ENCODE measurements at regions not wholly inside any gene's neighbourhood (a gene's known extent, or its start where the extent isn't known, plus 50 kb on each side); places are given as distances from the start of the nearest gene placed in this dataset.
"Not testable (repeated sequence)": the region's sequence is repeated elsewhere in the genome, so short reads cannot be mapped to it uniquely, and the experiment has no call there.

DNA sequence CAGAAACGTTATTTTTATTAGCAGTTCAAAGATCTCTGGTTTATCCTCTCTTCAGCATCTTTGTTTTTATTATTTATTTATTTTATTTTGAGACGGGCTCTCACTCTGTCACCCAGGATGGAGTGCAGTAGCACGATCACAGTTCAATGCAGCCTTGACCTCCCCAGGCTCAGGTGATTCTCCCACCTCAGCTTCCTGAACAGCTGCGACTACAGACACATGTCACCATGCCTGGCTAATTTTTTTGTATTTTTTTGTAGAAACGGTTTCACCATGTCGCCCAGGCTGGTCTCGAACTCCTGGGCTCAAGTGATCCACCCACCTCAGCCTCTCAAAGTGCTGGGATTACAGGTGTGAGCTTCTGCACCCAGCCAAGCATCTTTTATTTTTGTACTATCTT lies 147.7 kb downstream of the CDRT15L2 start:
- peaks cover 4 to 16% of the 10 kb centered on the region in 2 donors for H3K27me3 Mint-ChIP-seq
- H3K36me3 Mint-ChIP-seq; H3K4me1 Mint-ChIP-seq; H3K4me3 ChIP-seq (ENCODE audit: low read length in 2 of 2); H3K27me3 ChIP-seq (ENCODE audit: insufficient read depth, low read length); H3K27ac ChIP-seq (ENCODE audit: low read depth, low read length); DNase-seq; POLR2A ChIA-PET (ENCODE audit: partially characterized antibody); CTCF ChIA-PET (ENCODE audit: partially characterized antibody); H3K4me1 ChIP-seq (ENCODE audit: insufficient read depth, low read length); H3K9me3 ChIP-seq (ENCODE audit: control insufficient read depth in 1 of 2, low read length in 2 of 2); H3K9me3 Mint-ChIP-seq; H3K27ac Mint-ChIP-seq; intact Hi-C loops (cut with micrococcal nuclease); H3K4me3 Mint-ChIP-seq; H3K36me3 ChIP-seq (ENCODE audit: insufficient read depth, low read length): not testable (repeated sequence)

GRCh38 chr17:20728181-20728580 lies 148.7 kb downstream of the CDRT15L2 start:
- ChIA-PET CTCF (ENCODE audit: partially characterized antibody) (no interaction called here), POLR2A (ENCODE audit: partially characterized antibody) (no interaction called here)
- H3K36me3 ChIP-seq (ENCODE audit: insufficient read depth, low read length) = no peaks in the 10 kb centered on the region
- H3K27ac ChIP-seq (ENCODE audit: low read depth, low read length) = no peak overlapping the region
- peaks cover 4 to 18% of the 10 kb centered on the region in 2 donors for H3K27me3 Mint-ChIP-seq
- no peak for DNase-seq
- no peaks in the 10 kb centered on the region for H3K4me1 Mint-ChIP-seq
- no peak overlapping the region for H3K4me3 Mint-ChIP-seq
- no peak overlapping the region for H3K27ac Mint-ChIP-seq
- H3K36me3 Mint-ChIP-seq = no peaks in the 10 kb centered on the region
- no peaks in the 10 kb centered on the region for H3K27me3 ChIP-seq (ENCODE audit: insufficient read depth, low read length)
- H3K4me1 ChIP-seq (ENCODE audit: insufficient read depth, low read length) = no peaks in the 10 kb centered on the region
- H3K9me3 Mint-ChIP-seq = no peaks in the 10 kb centered on the region
- intact Hi-C loops (cut with micrococcal nuclease) = no loop called here
- no peaks in the 10 kb centered on the region for H3K9me3 ChIP-seq (ENCODE audit: control insufficient read depth in 1 of 2, low read length in 2 of 2)
- no peak overlapping the region for H3K4me3 ChIP-seq (ENCODE audit: low read length in 2 of 2)

- H3K9me3 ChIP-seq (ENCODE audit: control insufficient read depth in 1 of 2, low read length in 2 of 2); H3K4me1 ChIP-seq (ENCODE audit: insufficient read depth, low read length); H3K27me3 ChIP-seq (ENCODE audit: insufficient read depth, low read length); H3K4me3 ChIP-seq (ENCODE audit: low read length in 2 of 2); H3K9me3 Mint-ChIP-seq; H3K27ac ChIP-seq (ENCODE audit: low read depth, low read length); POLR2A ChIA-PET (ENCODE audit: partially characterized antibody); DNase-seq; H3K4me1 Mint-ChIP-seq; H3K36me3 Mint-ChIP-seq; H3K36me3 ChIP-seq (ENCODE audit: insufficient read depth, low read length); CTCF ChIA-PET (ENCODE audit: partially characterized antibody); H3K4me3 Mint-ChIP-seq; H3K27ac Mint-ChIP-seq; intact Hi-C loops (cut with micrococcal nuclease): not testable (repeated sequence)
- H3K27me3 Mint-ChIP-seq = peaks cover 3 to 15% of the 10 kb centered on the region in 2 donors
Observed at GRCh38 chr17:20731131-20731530, 151.6 kb downstream of the CDRT15L2 start.

DNA sequence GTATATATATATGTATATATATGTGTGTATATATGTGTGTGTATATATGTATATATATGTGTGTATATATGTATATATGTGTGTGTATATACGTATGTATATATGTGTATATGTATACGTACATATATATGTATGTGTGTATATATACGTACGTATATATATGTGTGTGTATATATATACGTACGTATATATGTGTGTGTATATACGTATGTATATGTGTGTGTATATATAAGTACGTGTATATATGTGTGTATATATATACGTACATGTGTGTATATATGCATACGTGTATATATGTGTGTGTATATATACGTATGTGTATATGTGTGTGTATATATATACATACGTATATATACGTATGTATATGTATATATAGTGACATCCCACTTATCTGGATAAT lies 154.4 kb downstream of the CDRT15L2 start:
- Mint-ChIP-seq H3K9me3 (no peaks in the 10 kb centered on the region), H3K27me3 (peaks cover 6 to 15% of the 10 kb centered on the region in 2 donors), H3K4me1 (no peaks in the 10 kb centered on the region), H3K36me3 (no peaks in the 10 kb centered on the region), H3K4me3 (no peak overlapping the region), H3K27ac (no peak overlapping the region)
- no peaks in the 10 kb centered on the region for H3K36me3 ChIP-seq (ENCODE audit: insufficient read depth, low read length)
- H3K27ac ChIP-seq (ENCODE audit: low read depth, low read length) = no peak overlapping the region
- DNase-seq = no peak
- no peaks in the 10 kb centered on the region for H3K27me3 ChIP-seq (ENCODE audit: insufficient read depth, low read length)
- no peaks in the 10 kb centered on the region for H3K4me1 ChIP-seq (ENCODE audit: insufficient read depth, low read length)
- ChIA-PET POLR2A (ENCODE audit: partially characterized antibody) (no interaction called here), CTCF (ENCODE audit: partially characterized antibody) (no interaction called here)
- intact Hi-C loops (cut with micrococcal nuclease) = no loop called here
- no peaks in the 10 kb centered on the region for H3K9me3 ChIP-seq (ENCODE audit: control insufficient read depth in 1 of 2, low read length in 2 of 2)
- H3K4me3 ChIP-seq (ENCODE audit: low read length in 2 of 2) = no peak overlapping the region

DNA sequence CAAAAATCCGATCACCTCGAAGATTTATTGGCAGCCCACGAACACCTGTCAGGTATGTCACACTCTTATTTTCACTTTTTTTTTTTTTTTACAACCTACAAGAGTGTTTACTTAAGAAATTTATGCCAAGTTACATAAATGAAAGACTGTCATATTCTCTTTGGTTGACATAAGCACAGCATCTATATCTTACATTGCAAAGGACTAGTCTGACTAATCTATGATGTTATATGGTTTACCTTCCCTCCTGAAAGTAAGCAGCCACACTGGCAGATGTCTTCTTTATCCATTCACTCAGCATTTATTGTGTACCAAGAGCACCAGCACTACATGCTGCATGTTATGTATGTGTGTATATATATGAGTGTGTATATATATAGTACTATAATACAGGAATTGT lies 156.3 kb downstream of the CDRT15L2 start:
- no peak overlapping the region for H3K4me3 ChIP-seq (ENCODE audit: low read length in 2 of 2)
- H3K9me3 ChIP-seq (ENCODE audit: control insufficient read depth in 1 of 2, low read length in 2 of 2) = no peaks in the 10 kb centered on the region
- Mint-ChIP-seq H3K27ac (no peak overlapping the region), H3K9me3 (no peaks in the 10 kb centered on the region), H3K4me3 (no peak overlapping the region), H3K27me3 (peaks cover 6 to 11% of the 10 kb centered on the region in 2 donors), H3K4me1 (no peaks in the 10 kb centered on the region), H3K36me3 (no peaks in the 10 kb centered on the region)
- no peak overlapping the region for H3K27ac ChIP-seq (ENCODE audit: low read depth, low read length)
- intact Hi-C loops (cut with micrococcal nuclease) = no loop called here
- H3K4me1 ChIP-seq (ENCODE audit: insufficient read depth, low read length) = no peaks in the 10 kb centered on the region
- POLR2A ChIA-PET (ENCODE audit: partially characterized antibody) = no interaction called here
- no peaks in the 10 kb centered on the region for H3K36me3 ChIP-seq (ENCODE audit: insufficient read depth, low read length)
- no peak for DNase-seq
- no peaks in the 10 kb centered on the region for H3K27me3 ChIP-seq (ENCODE audit: insufficient read depth, low read length)
- CTCF ChIA-PET (ENCODE audit: partially characterized antibody) = no interaction called here

DNA sequence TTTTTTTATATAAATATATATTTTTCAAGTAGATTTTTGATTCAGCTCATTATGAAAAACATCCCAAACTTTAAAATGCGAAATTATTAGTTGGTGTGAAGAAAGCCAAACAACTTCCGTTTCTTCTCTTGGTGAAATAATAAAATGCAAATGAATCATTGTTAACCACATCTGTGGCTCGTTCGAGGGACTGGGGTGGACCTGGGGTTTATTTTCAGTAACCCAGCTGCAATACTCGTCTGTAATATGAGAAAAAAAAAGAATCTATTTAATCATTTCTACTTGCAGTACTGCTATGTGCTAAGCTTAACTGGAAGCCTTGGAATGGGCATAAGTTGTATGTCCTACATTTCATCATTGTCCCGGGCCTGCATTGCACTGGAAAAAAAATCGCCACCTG lies 158.1 kb downstream of the CDRT15L2 start:
- H3K9me3 ChIP-seq (ENCODE audit: control insufficient read depth in 1 of 2, low read length in 2 of 2); H3K27ac Mint-ChIP-seq; DNase-seq; CTCF ChIA-PET (ENCODE audit: partially characterized antibody); H3K27me3 ChIP-seq (ENCODE audit: insufficient read depth, low read length); POLR2A ChIA-PET (ENCODE audit: partially characterized antibody); H3K9me3 Mint-ChIP-seq; intact Hi-C loops (cut with micrococcal nuclease); H3K4me1 Mint-ChIP-seq; H3K36me3 ChIP-seq (ENCODE audit: insufficient read depth, low read length); H3K4me3 Mint-ChIP-seq; H3K36me3 Mint-ChIP-seq; H3K27ac ChIP-seq (ENCODE audit: low read depth, low read length); H3K4me3 ChIP-seq (ENCODE audit: low read length in 2 of 2); H3K4me1 ChIP-seq (ENCODE audit: insufficient read depth, low read length): not testable (repeated sequence)
- H3K27me3 Mint-ChIP-seq = peaks cover 6 to 13% of the 10 kb centered on the region in 2 donors

- H3K27me3 Mint-ChIP-seq = peaks cover 4 to 7% of the 10 kb centered on the region in 2 donors
- intact Hi-C loops (cut with micrococcal nuclease) = no loop called here
- ChIA-PET POLR2A (ENCODE audit: partially characterized antibody) (no interaction called here), CTCF (ENCODE audit: partially characterized antibody) (no interaction called here)
- H3K4me1 Mint-ChIP-seq = no peaks in the 10 kb centered on the region
- Histone ChIP-seq H3K4me1 (ENCODE audit: insufficient read depth, low read length) (no peaks in the 10 kb centered on the region), H3K36me3 (ENCODE audit: insufficient read depth, low read length) (no peaks in the 10 kb centered on the region), H3K27me3 (ENCODE audit: insufficient read depth, low read length) (no peaks in the 10 kb centered on the region), H3K27ac (ENCODE audit: low read depth, low read length) (no peak overlapping the region), H3K9me3 (ENCODE audit: control insufficient read depth in 1 of 2, low read length in 2 of 2) (no peaks in the 10 kb centered on the region), H3K4me3 (ENCODE audit: low read length in 2 of 2) (no peak overlapping the region)
- H3K27ac Mint-ChIP-seq = no peak overlapping the region
- H3K4me3 Mint-ChIP-seq = no peak overlapping the region
- no peak for DNase-seq
- H3K9me3 Mint-ChIP-seq = peaks cover 0 to 2% (median 0%) of the 10 kb centered on the region in 8 donors
- no peaks in the 10 kb centered on the region for H3K36me3 Mint-ChIP-seq
Observed at GRCh38 chr17:20771104-20771503, 191.6 kb downstream of the CDRT15L2 start.

DNA sequence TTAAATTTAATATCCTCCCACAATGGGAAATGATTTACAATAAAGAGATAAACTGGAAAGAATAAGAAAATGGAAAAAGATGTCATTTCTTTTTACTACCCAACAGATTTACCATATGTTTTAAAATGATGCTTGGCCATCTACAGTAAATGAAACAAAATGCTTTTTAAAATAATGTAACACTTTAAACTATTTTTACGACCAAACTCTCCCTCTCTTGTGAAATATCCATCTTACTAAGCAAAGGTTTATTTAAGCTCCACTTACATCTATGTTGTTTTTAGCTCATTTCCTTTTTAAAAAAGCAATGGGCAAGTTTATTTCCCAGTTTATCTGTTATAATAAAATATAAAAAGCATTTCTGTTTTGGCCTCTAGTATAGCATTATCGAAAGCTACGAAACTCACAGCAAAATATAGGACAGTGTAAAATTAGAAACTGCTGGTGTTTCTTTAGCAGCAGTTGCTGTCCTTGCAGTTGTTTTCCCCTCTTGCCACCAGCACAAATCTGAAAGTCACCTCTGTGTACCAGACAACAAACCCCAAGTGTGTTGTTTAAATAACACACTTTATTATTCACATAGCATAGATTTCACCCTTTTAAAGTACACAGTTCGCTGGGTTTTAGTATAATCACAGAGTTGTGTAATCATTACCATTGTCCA lies 195.1 kb downstream of the CDRT15L2 start:
- H3K9me3 ChIP-seq (ENCODE audit: control insufficient read depth in 1 of 2, low read length in 2 of 2) = no peaks in the 10 kb centered on the region
- H3K36me3 Mint-ChIP-seq = no peaks in the 10 kb centered on the region

More for the DNA sequence above, 195.1 kb downstream of the CDRT15L2 start:
- no peak for DNase-seq
- no peaks in the 10 kb centered on the region for H3K4me1 Mint-ChIP-seq
- peaks cover 0 to 2% (median 0%) of the 10 kb centered on the region in 8 donors for H3K9me3 Mint-ChIP-seq
- intact Hi-C loops (cut with micrococcal nuclease) = no loop called here
- no peaks in the 10 kb centered on the region for H3K36me3 ChIP-seq (ENCODE audit: insufficient read depth, low read length)
- H3K27ac ChIP-seq (ENCODE audit: low read depth, low read length) = no peak overlapping the region
- ChIA-PET CTCF (ENCODE audit: partially characterized antibody) (no interaction called here), POLR2A (ENCODE audit: partially characterized antibody) (no interaction called here)
- H3K27ac Mint-ChIP-seq = no peak overlapping the region
- no peak overlapping the region for H3K4me3 Mint-ChIP-seq
- H3K4me3 ChIP-seq (ENCODE audit: low read length in 2 of 2) = no peak overlapping the region
- no peaks in the 10 kb centered on the region for H3K27me3 ChIP-seq (ENCODE audit: insufficient read depth, low read length)
- peaks cover 7 to 8% of the 10 kb centered on the region in 2 donors for H3K27me3 Mint-ChIP-seq
- H3K4me1 ChIP-seq (ENCODE audit: insufficient read depth, low read length) = no peaks in the 10 kb centered on the region

Data from CD4-positive, alpha-beta memory T cell (primary cell).